GM19351 (cell line): ENCODE measurements at regions not wholly inside any gene's neighbourhood (a gene's known extent, or its start where the extent isn't known, plus 50 kb on each side); places are given as distances from the start of the nearest gene placed in this dataset.

ENCODE experiments used
- ATAC-seq: cut with Tn5 transposase; IDR thresholded peaks from one replicate; pipeline ENCODE4 v1.9.1; 2021; ENCODE audit warnings: mild to moderate bottlenecking, moderate library complexity; ENCODE audit not compliant: unreplicated experiment

DNA sequence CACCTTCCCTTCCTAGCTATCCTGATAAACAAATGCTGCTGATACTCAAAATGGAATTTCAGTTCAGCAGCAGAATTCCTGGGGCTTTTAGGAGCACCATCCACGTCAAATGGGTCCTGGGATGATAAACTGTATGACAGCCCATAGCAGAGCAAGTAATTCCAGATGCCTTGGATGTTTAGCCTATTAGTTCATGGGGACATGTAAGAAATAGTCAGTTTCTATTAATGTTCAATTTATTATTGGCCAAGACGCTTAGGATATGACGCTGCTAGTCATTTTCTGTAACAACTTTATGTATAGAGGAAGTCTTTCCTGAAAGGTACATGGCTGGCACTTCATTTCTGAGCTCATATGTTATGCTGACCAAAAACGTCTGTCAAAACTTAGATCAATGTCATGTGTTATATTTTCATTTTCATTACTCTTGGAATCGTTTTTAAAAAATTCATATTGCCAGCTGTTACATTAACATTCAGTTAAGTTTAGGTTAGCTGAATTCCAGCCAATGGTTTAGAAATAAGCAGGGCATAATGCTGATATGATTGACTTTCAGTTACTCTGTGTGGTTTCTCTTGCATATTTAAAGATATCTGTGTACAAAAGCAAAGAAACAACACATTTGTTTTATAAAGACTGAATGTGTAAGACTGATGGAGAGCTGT is 243.8 kb downstream of the CSNK1G3 start:
- no peak for ATAC-seq

- no peak for ATAC-seq
Observed at GRCh38 chr5:123754908-123755307, 242.9 kb downstream of the CSNK1G3 start.

DNA sequence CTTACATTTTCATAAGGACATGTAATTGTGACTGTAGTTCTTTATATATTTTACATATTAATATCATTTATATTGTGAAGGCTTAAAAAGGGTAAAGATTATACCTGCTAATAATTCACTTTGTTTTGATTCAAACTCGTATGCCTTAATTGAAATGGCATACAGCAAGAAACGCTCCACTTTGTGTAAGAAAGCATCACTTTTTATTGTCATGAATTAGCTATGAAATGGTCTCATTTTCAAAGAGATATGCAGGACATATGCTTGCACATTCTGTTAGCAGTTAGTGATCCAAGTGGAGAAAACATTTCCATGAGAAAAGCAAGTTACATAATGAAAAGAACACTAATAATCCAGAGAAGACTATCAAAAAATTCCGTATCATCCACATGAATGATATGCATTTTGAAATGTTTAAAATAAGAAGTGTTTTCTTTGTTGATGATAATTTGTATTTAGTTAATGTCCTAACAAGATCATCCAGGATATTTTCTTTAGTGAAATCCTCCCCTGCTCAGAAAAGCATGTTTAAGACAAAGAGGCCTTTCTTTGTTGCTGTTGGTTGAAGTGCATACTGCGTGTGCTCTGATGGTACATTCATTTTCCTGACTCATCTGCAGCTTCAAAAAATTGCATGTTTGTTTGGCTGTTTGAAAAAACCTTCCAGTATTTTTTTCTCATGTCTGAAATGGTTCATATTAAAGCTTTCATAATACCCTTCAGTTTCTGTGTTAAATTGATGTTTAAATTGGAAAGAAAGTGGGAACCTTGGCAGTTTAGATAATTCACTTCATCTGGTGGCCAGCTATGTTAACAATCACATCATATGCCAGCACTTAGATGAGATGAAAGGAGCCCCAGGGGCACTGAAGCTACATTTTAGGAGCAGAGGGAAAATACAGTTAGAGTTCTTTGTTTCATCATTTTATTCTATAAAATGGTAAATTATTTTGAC is 242.2 kb downstream of the CSNK1G3 start:
- ATAC-seq: no peak

DNA sequence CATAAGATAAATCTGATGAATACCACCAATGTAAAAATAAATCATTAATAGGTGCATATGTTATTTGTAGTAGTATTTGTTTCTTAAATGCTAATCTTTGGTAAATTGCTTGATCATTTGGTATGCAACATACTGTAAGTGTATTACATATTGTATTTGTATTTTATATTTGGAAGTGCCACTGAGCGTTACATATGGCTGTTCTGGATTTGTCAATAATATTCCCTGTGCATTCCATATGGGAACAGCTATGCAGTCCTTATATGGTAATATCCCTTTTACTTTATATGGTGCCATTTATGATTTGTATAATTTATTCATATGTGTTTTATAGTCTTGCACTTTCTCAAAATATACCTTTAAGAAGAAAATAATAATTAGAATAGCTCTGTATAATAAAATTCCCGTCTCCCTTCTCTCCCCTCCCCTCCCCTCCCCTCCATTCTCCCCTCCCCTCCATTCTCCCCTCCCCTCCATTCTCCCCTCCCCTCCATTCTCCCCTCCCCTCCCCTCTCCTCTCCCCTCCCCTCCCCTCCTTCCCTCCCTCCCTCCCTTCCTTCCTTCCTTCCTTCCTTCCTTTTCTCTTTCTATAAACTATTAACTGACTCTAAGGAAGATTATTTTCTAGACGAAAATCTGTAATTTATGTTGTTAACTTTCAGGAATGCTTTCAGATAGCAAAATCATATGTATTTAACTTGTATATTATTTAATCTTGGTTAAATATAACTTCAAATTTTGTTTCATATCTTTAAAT is 241.4 kb downstream of the CSNK1G3 start:
- no peak for ATAC-seq

GRCh38 chr5:123752552-123753179 is 240.7 kb downstream of the CSNK1G3 start:
- no peak for ATAC-seq

- no peak for ATAC-seq
Observed at GRCh38 chr5:123751670-123752069, 239.7 kb downstream of the CSNK1G3 start.

DNA sequence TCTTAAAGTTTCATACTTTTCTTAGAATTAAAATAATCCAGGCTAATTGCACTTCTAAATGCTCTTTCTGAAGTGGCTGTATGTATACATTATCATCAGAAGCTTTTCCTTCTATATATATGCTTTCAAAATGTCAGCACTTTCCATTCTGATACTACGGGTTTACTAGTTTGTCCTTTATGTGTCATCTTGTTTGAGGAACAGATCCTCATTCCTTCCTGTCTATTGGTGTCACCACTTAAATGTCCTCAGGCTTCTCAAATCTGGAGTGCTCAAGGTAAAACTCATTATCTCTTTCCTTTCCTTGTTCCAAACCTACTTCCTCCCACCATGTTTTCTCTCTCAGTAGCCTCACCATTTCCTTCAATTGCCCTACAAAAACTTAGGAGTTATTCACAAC is 236.3 kb downstream of the CSNK1G3 start:
- ATAC-seq: no peak

DNA sequence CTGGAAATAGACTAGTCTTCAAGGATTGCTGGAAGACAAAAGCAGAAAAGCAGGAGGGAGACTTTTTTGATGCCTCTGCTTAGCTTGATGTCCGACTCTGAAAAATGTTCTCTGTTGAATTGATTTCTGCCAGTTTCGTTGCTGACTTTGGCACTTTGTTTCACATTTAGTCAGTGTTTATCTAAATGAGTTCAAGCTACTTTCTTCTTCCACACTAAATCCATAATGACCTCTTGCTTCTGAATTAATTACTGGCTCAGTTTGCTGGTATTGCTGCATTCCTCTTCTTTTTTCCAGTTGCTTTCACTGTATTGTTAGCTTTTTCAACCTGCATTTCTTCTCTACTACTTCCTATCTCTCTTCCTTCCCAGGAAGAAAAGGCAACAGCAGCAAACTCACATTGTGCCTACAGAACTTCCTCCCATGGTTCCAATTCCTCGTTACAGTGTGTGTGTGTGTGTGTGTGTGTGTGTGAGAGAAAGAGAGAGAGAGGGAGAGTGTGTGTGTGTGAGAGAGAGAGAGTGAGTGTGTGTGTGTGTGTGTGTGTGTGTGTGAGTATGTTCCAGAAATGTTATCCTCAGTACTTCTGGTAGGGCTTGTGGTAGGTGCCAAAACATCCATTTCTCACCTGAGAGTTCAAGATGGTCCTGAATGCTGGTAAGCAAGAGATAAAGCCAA is 234.8 kb downstream of the CSNK1G3 start:
- no peak for ATAC-seq

DNA sequence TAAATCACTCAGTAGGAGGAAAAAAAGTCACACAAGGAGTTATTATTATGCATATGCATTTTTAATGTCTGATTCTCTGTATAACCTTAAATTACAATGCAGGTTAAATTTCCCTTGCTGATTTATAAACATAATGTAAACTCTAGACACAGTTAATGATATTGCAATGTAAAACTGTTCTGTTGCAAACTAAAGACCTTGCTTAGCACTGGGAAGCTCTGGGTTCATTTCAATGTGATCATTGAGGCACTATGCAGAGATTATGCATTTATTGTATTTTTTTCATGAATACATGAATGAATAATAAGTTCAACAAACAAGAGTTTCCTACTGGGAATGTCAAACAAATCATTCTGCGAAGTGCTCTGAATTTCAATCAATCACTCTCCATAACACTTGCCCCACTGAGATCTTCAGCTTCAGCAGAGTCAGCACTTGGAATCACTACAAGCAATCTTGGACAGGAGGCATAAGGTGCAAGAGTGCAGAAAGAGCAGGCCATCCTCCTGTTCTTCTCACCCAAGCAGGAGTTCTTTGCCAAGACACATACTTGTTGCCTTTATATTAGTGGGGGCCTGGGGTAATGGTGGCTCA is 232.1 kb downstream of the CSNK1G3 start:
- no peak for ATAC-seq

DNA sequence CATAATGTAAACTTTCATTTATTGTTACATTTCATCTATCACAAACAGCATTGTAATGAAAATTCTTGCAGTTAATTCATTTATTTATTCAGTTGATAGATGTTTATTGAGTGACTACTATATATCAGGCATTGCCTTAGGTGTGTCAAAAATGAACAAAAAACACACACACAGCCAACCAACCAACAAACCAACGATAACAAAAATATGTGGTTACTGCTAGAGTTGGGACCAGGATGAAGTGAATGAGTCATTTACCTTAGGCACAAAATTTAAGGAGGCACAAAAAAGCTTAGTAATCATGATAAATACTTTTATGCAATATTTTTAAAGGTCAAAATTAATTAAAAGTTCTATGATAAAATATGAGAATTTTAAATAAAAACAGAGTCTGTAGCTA is 223.4 kb downstream of the CSNK1G3 start:
- ATAC-seq: no peak

DNA sequence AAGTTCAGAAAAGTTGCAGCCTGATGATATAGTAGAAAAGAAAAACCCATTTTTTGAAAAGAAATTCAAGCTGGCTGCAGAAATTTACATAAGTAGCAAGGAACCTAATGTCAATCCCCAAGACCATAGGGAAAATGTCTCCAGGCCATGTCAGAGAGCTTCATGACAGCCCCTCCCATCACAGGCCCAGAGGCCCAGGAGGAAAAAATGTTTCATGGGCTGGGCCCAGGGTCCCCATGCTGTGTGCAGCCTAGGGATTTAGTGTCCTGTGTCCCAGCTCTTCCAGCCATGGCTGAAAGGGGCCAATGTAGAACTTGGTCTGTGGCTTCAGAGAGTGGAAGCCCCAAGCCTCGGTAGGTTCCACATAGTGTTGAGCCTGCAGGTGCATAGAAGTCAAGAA is 220.3 kb downstream of the CSNK1G3 start:
- ATAC-seq: no peak

DNA sequence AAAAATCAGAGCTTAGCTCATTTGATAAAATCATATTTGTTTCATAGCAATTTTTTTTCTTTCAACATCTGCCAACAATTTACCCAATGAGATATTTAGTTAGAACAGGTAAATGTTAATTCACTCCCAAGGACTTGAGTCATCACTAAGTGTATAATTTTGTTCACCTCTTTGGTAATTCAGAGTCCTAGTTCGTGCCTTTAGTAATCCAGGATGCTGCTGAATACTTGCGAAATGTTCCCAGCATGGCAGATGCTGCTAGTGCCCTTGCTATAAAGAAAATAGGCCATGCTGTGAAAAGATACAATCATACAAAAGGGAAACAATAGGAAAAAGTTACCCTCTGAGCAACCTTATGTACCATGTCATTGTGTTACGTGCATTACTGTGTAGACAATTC is 210.5 kb downstream of the CSNK1G3 start:
- ATAC-seq: no peak

- ATAC-seq: no peak
Observed at GRCh38 chr5:123721675-123722276, 209.8 kb downstream of the CSNK1G3 start.

DNA sequence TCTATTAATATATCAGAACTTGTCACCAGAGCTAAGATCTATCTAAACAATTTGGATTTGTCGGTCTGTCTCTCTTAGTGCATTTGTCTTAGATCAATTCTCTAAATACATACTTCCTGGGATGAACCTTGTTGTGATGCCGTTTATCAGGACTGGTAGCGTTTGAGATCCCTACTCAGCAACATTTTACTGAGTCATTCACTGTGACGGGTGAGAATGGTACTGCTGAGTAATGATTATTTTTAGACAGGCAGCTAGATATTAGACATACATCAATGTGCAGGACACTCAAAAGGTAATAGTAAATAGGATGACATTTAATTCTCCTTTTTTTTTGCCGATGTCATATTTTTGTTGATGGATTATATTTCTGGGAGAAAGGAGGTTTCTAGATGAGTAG is 209.0 kb downstream of the CSNK1G3 start:
- ATAC-seq: no peak

DNA sequence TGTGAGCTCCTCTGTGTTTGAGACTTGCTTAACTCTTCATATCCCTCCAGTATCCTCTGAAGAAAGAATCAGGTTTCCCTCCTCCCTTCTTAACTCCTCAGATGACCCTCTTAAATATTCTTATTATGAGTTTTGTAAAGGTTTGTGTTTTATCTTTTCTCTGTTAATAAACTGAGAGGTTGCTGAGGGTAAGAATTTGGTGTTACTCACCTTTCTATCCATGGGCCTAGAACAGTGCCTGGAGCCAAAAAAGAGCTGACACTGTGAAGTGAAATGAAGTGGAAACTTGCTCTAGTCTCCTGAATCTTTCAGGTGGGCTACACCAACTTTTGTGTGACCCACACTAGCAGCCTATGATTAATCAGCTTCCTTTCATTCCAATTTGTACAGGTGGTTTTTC is 208.4 kb downstream of the CSNK1G3 start:
- ATAC-seq: no peak

DNA sequence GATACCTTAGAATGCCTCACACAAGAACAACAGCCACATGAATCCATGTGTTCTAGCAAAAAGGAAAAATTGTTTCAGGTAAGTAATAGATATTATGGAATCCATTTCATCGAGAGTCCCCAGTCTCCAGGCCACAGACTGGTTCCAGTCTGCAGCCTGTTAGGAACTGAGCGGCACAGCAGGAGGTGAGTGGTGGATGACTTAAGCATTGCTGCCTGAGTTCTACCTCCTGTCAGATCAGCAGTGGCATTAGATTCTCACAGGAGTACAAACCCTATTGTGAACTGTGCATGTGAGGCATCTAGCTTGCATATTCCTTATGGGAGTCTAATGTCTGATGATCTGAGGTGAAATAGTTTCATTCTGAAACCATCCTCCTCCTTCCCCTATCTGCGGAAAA is 207.0 kb downstream of the CSNK1G3 start:
- no peak for ATAC-seq

DNA sequence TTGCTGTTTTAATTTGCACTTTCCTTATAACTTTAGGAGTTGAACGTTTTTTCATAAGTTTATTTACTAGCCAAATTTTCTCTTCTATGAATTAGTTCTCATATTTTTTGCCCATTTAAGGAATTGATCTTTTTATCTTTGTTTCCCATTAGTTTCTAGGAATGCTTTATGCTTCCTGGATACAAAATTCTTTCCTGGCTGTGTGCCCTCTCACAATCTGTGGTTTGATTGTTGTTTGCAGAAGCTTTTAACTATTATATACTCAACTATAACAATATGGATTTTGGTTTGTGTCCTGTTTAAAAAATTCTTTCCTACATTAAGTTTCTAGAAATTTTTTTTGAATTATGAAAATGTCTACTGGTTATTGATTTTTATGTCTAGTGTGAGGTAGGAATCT is 206.3 kb downstream of the CSNK1G3 start:
- no peak for ATAC-seq

GRCh38 chr5:123717139-123717538 is 205.2 kb downstream of the CSNK1G3 start:
- no peak for ATAC-seq

GRCh38 chr5:123710031-123710430 is 198.1 kb downstream of the CSNK1G3 start:
- ATAC-seq: no peak

DNA sequence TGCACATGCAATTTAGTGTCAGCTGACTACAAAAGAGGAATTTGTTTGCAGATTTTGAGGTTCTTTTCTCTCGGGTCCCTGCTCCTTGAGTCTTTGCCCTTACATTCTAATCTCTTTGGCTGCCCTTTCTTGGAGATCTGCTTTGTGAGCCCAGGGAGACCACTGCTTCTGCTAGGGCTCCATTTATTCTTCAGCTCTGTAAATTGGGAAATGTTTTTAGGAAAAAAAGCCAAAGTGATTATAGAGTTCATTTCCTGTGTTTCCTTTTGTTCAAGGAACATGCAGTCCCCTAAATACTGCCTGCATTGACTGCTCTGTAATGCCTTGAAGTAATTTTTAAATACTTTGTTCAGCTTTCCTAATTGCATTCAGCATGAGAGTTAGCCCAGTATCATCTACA is 197.4 kb downstream of the CSNK1G3 start:
- no peak for ATAC-seq
